AG04449 (cell line): ENCODE measurements at regions not wholly inside any gene's neighbourhood (a gene's known extent, or its start where the extent isn't known, plus 50 kb on each side); places are given as distances from the start of the nearest gene placed in this dataset.
"Not testable (repeated sequence)": the region's sequence is repeated elsewhere in the genome, so short reads cannot be mapped to it uniquely, and the experiment has no call there.

Experiments
- CTCF ChIA-PET: fragments of 350-600 bp; formaldehyde crosslinking; extraction: SDS; loops from one replicate; lab custom pipeline; 2021; ENCODE audit warnings: antibody characterized with exemption; lab: Yijun Ruan, JAX
- POLR2A ChIA-PET: fragments of 400-600, 350-600 bp; formaldehyde crosslinking; extraction: SDS; loops from one replicate; lab custom pipeline; 2020; ENCODE audit warnings: antibody characterized with exemption, inconsistent platforms; lab: Yijun Ruan, JAX
- DNase-seq: peaks from one replicate; pipeline ENCODE4 v3.0.0-alpha.2; 2010; ENCODE audit warnings: low read depth, low spot score
- H3K4me3 ChIP-seq: 2 replicates; pipeline ENCODE4 v1.5.1; 2011; ENCODE audit warnings: low read depth, mild to moderate bottlenecking, control low read depth, low read length
- CTCF ChIP-seq: IDR thresholded peaks from one replicate; pipeline ENCODE4 v1.5.1; 2011; ENCODE audit warnings: mild to moderate bottlenecking, moderate library complexity, low read length, control low read depth, inconsistent platforms; ENCODE audit not compliant: insufficient read depth; ENCODE audit errors: missing control alignments

DNA sequence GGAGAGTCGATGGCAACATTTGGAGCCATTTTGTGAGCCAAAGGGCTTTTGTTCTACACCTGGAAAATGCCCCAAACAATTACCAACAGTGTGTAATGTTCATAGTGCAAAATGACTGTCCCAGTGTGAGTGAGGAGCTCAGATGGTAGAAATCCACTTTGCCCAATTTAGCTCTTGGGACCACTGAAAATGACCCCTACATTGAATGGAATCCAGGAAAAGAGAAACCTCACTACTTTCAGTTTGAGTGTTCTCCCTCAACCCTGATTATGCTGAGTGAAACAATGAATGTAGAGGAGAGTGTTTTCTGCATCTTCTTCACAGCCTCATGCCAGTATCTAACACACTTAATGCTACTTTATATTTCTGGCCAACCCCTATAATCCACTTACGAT, 84.9 kb upstream of the NRN1 start:
- H3K4me3 ChIP-seq = no peak overlapping the region
- POLR2A ChIA-PET = no interaction called here
- DNase-seq = no peak
- no peak for TF ChIP-seq CTCF
- CTCF ChIA-PET = no interaction called here

DNA sequence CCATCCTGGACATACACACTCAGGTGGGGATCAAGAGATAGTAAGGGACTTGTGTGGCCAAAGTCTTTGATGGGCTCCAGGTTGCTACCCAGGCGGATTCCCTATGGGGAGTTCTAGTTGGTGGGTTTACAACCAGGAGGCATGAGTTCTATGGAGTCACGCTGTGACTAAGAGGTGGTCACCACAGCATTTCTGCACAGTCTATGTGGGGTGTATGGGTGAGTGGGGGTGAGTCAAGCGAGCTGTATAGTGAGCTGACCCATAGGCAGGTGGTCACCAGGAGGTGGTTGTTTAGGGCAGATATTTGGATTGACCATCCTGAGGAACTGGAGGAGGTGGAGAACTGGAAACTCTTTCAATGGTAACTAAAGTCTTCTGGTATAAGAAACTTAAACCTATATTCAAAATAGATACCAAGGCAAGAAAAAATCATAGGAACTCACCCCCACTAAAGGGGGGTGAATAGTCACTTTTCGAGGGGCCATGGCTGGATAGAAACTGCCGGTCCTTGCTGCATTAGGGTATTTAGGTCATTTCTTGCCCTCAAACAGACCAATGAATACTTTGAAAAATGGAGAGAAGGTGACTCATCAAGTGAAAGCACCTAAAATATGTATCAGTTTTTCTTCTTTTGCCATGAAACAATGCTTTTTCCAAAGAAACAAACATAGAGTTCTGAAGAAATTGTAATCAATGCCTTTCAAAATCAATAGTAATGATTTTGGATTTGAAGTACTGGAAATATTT, 84.3 kb upstream of the NRN1 start:
- CTCF ChIA-PET = no interaction called here
- TF ChIP-seq CTCF = no peak
- no peak overlapping the region for H3K4me3 ChIP-seq
- no peak for DNase-seq
- POLR2A ChIA-PET = no interaction called here

- no peak overlapping the region for H3K4me3 ChIP-seq
- TF ChIP-seq CTCF = no peak
- CTCF ChIA-PET = no interaction called here
- no peak for DNase-seq
- POLR2A ChIA-PET = no interaction called here
These were observed 79.4 kb upstream of the NRN1 start for GRCh38 chr6:6085928-6086668.

- POLR2A ChIA-PET = no interaction called here
- CTCF ChIA-PET = no interaction called here
- DNase-seq = no peak
- TF ChIP-seq CTCF = no peak
- H3K4me3 ChIP-seq = no peak overlapping the region
These were observed 74.2 kb upstream of the NRN1 start for GRCh38 chr6:6080975-6081374.

- no peak for DNase-seq
- CTCF ChIA-PET = interaction anchor here (2.2 kb wide), 1 partner anchor 17 kb away, joined by 5 read pairs; no protein-coding TSS in a partner anchor
- H3K4me3 ChIP-seq = no peak overlapping the region
- POLR2A ChIA-PET = no interaction called here
- no peak for TF ChIP-seq CTCF
These were observed 67.5 kb upstream of the NRN1 start for GRCh38 chr6:6074190-6074589.

- DNase-seq, CTCF ChIA-PET, POLR2A ChIA-PET, H3K4me3 ChIP-seq: not testable (repeated sequence)
These were observed 61.4 kb upstream of the NRN1 start for GRCh38 chr6:6068157-6068556.
